ENCODE measurements at regions not wholly inside any gene's neighbourhood (a gene's known extent, or its start where the extent isn't known, plus 50 kb on each side); places are given as distances from the start of the nearest gene placed in this dataset.
A peak's percentile ranks its signal among the peaks of the same experiment; 100 is the strongest.

GRCh38 chr15:58241872-58242271, 103.7 kb downstream of the AQP9 start:
- in situ Hi-C loops (cut with HindIII; ENCODE audit: extremely low pct_ligation_motif_present, low pct_unique_long_range_greater_than_20kb), result loop anchor here (25.0 kb wide), 1 partner anchor 1245 kb away; no protein-coding TSS in a partner anchor
- 0 out of 3 replicates have a peak, but pooled peaks have one; percentile 35 for ATAC-seq
- POLR2A ChIA-PET, result no interaction called here

GRCh38 chr15:58243070-58243469, 104.9 kb downstream of the AQP9 start:
- BruUV-seq (replicated peaks), result no TSS peak
- Histone ChIP-seq H3K4me3 (replicated peaks in 1 of 3; ENCODE audit: insufficient read depth in 1 of 3, low read depth in 2 of 3, low read length in 3 of 3) (no peak overlapping the region), H3K36me3 (replicated peaks in 1 of 2; ENCODE audit: control insufficient read depth in 1 of 2, insufficient read depth in 2 of 2, low read length in 2 of 2) (no peaks in the 10 kb centered on the region), H3K9ac (ENCODE audit: insufficient read depth, low read depth, low read length) (no peak overlapping the region), H3K9me3 (ENCODE audit: low read length) (no peaks in the 10 kb centered on the region), H4K20me1 (ENCODE audit: insufficient read depth, low read length) (no peaks in the 10 kb centered on the region), H3K27me3 (ENCODE audit: control insufficient read depth in 1 of 2, insufficient read depth in 2 of 2, low read length in 2 of 2) (no peaks in the 10 kb centered on the region), H3K79me2 (ENCODE audit: insufficient read depth, low read length) (no peaks in the 10 kb centered on the region), H3K4me1 (ENCODE audit: insufficient read depth, low read length) (no peaks in the 10 kb centered on the region), H3K27ac (ENCODE audit: extremely low read length, insufficient read depth, low read length) (no peak overlapping the region), H3K4me2 (ENCODE audit: low read depth, low read length) (no peak overlapping the region), H2AFZ (ENCODE audit: low read length) (no peak overlapping the region)
- ChIA-PET CTCF (ENCODE audit: low intra/inter-chr PET ratio, low total read pairs) (no interaction called here), POLR2A (interaction anchor here (0.5 kb wide), 1 partner anchor 157 kb away, joined by 4 read pairs; no protein-coding TSS in a partner anchor)
- 59% methylated on average over 6 of the region's 7 CpGs for WGBS (ENCODE audit: low lambda C conversion rate)
- FAIRE-seq, result no peak
- TF ChIP-seq ZNF282 (IDR thresholded peaks at IDR 0.05; ENCODE audit: partially characterized antibody), result no peak
- TF ChIP-seq NONO (IDR thresholded peaks at IDR 0.05), result no peak
- no peak for TF ChIP-seq NONO (CRISPR knock-in tag; conservative IDR thresholded peaks at IDR 0.05)
- no peak for TF ChIP-seq CERS6 (CRISPR knock-in tag; IDR thresholded peaks at IDR 0.05)
- ATAC-seq, result no peak
- DNase-seq (ENCODE audit: low spot score), result no peak
- in situ Hi-C loops (cut with HindIII; ENCODE audit: extremely low pct_ligation_motif_present, low pct_unique_long_range_greater_than_20kb), result loop anchor here (25.0 kb wide), 1 partner anchor 1244 kb away; no protein-coding TSS in a partner anchor
- intact Hi-C loops (cut with micrococcal nuclease; ENCODE audit: unreplicated experiment), result no loop called here

More at GRCh38 chr15:58241872-58242271, 103.7 kb downstream of the AQP9 start:
- no peak overlapping the region for H2AFZ ChIP-seq (ENCODE audit: low read length)
- no peaks in the 10 kb centered on the region for H3K79me2 ChIP-seq (ENCODE audit: insufficient read depth, low read length)
- H3K4me1 ChIP-seq (ENCODE audit: insufficient read depth, low read length), result no peaks in the 10 kb centered on the region
- CTCF ChIA-PET (ENCODE audit: low intra/inter-chr PET ratio, low total read pairs), result no interaction called here
- FAIRE-seq (no peak), DNase-seq (ENCODE audit: low spot score) (no peak)
- no peaks in the 10 kb centered on the region for H3K27me3 ChIP-seq (ENCODE audit: control insufficient read depth in 1 of 2, insufficient read depth in 2 of 2, low read length in 2 of 2)
- no peaks in the 10 kb centered on the region for H4K20me1 ChIP-seq (ENCODE audit: insufficient read depth, low read length)
- H3K36me3 ChIP-seq (replicated peaks in 1 of 2; ENCODE audit: control insufficient read depth in 1 of 2, insufficient read depth in 2 of 2, low read length in 2 of 2), result no peaks in the 10 kb centered on the region
- no peak overlapping the region for H3K9ac ChIP-seq (ENCODE audit: insufficient read depth, low read depth, low read length)
- WGBS (ENCODE audit: low lambda C conversion rate), result 46% methylated on average over 7 of the region's 7 CpGs
- peak; percentile 30; the same call in 1 of the 2 replicates for TF ChIP-seq STAG1 (CRISPR knock-in tag; IDR thresholded peaks at IDR 0.05)
- TF ChIP-seq ZBTB7A (CRISPR knock-in tag; IDR thresholded peaks at IDR 0.05), result no peak
- TF ChIP-seq ZBTB39 (CRISPR knock-in tag; IDR thresholded peaks at IDR 0.05), result no peak
- TF ChIP-seq NBN (conservative IDR thresholded peaks at IDR 0.05), result no peak
- H3K9me3 ChIP-seq (ENCODE audit: low read length), result no peaks in the 10 kb centered on the region
- intact Hi-C loops (cut with micrococcal nuclease; ENCODE audit: unreplicated experiment), result no loop called here
- H3K4me2 ChIP-seq (ENCODE audit: low read depth, low read length), result no peak overlapping the region
- no peak overlapping the region for H3K27ac ChIP-seq (ENCODE audit: extremely low read length, insufficient read depth, low read length)
- no TSS peak for BruUV-seq (replicated peaks)
- H3K4me3 ChIP-seq (replicated peaks in 1 of 3; ENCODE audit: insufficient read depth in 1 of 3, low read depth in 2 of 3, low read length in 3 of 3), result no peak overlapping the region
